Endodermal cell (in vitro differentiated cells): ENCODE measurements at regions not wholly inside any gene's neighbourhood (a gene's known extent, or its start where the extent isn't known, plus 50 kb on each side); places are given as distances from the start of the nearest gene placed in this dataset.
"Not testable (repeated sequence)": the region's sequence is repeated elsewhere in the genome, so short reads cannot be mapped to it uniquely, and the experiment has no call there.

Experiments
- DNase-seq: peaks from one replicate; pipeline ENCODE4 v3.0.0-alpha.2; 2017
- H3K27ac ChIP-seq: 2 replicates; pipeline ENCODE4 v1.5.1; 2013; ENCODE audit warnings: mild to moderate bottlenecking, low read depth, low read length, moderate library complexity
- H3K27me3 ChIP-seq: 2 replicates; pipeline ENCODE4 v1.6.1; 2013; ENCODE audit warnings: mild to moderate bottlenecking, low read length, moderate library complexity; ENCODE audit not compliant: insufficient read depth, control insufficient read depth, poor library complexity, severe bottlenecking
- H3K36me3 ChIP-seq: 2 replicates; pipeline ENCODE4 v1.7.0; 2013; ENCODE audit warnings: mild to moderate bottlenecking, low read length, moderate library complexity; ENCODE audit not compliant: control insufficient read depth, insufficient read depth
- H3K4me1 ChIP-seq: one replicate; pipeline ENCODE4 v1.7.0; 2013; ENCODE audit warnings: low read length; ENCODE audit not compliant: control insufficient read depth, insufficient read depth
- H3K4me3 ChIP-seq: 2 replicates; pipeline ENCODE4 v1.5.1; 2013; ENCODE audit warnings: mild to moderate bottlenecking, low read length, moderate library complexity
- H3K9ac ChIP-seq: 2 replicates; pipeline ENCODE4 v1.6.1; 2013; ENCODE audit warnings: mild to moderate bottlenecking, low read length, moderate library complexity; ENCODE audit not compliant: poor library complexity, severe bottlenecking; ENCODE audit errors: extremely low read depth
- H3K9me3 ChIP-seq: 2 replicates; pipeline ENCODE4 v1.6.1; 2013; ENCODE audit warnings: mild to moderate bottlenecking, low read length, moderate library complexity; ENCODE audit not compliant: control insufficient read depth
- H3K27ac Mint-ChIP-seq: 2 replicates; pipeline ENCODE4 v1.8.0; 2020; ENCODE audit warnings: mixed read lengths
- H3K27me3 Mint-ChIP-seq: 2 replicates; pipeline ENCODE4 v1.8.0; 2021; ENCODE audit warnings: mild to moderate bottlenecking, mixed read lengths; ENCODE audit not compliant: insufficient read depth
- H3K36me3 Mint-ChIP-seq: 2 replicates; pipeline ENCODE4 v1.8.0; 2020; ENCODE audit warnings: low read depth, mixed read lengths
- H3K4me1 Mint-ChIP-seq: 2 replicates; pipeline ENCODE4 v1.8.0; 2020; ENCODE audit warnings: mixed read lengths
- H3K4me3 Mint-ChIP-seq: 2 replicates; pipeline ENCODE4 v1.8.0; 2020; ENCODE audit warnings: mild to moderate bottlenecking, moderate library complexity, mixed read lengths
- H3K9me3 Mint-ChIP-seq: 2 replicates; pipeline ENCODE4 v1.8.0; 2020; ENCODE audit warnings: mild to moderate bottlenecking, mixed read lengths
- CTCF ChIP-seq: fragments of 200-600 bp; sonication (generic); conservative IDR thresholded peaks from 2 replicates; pipeline ENCODE4 v1.5.0; 2021; ENCODE audit warnings: antibody characterized with exemption, mild to moderate bottlenecking
- WGBS, 2 experiments: methylation state at CpG; one replicate each; pipeline versions ENCODE4 v1.1.5 to v1.1.7; 2013; ENCODE audit warnings: missing lambda C conversion rate in 2 of 2, mixed read lengths in 1 of 2; ENCODE audit not compliant: insufficient coverage in 1 of 2, insufficient read length in 1 of 2; 5-methylcytosine and 5-hydroxymethylcytosine counted together

GRCh38 chr7:69114374-69114773, 483.9 kb upstream of the AUTS2 start:
- Mint-ChIP-seq H3K27me3 (no peaks in the 10 kb centered on the region), H3K4me1 (peaks cover 13% of the 10 kb centered on the region), H3K4me3 (no peak overlapping the region), H3K27ac (no peak overlapping the region), H3K9me3 (peaks cover 16% of the 10 kb centered on the region), H3K36me3 (peaks cover 9% of the 10 kb centered on the region)
- 98% methylated on average over 2 of the region's 2 CpGs; no CpG with 5 or more reads in 1 of the 2 experiments for WGBS, 2 experiments
- no peaks in the 10 kb centered on the region for H3K27me3 ChIP-seq
- no peak overlapping the region for H3K4me3 ChIP-seq
- H3K36me3 ChIP-seq = no peaks in the 10 kb centered on the region
- peaks cover 18% of the 10 kb centered on the region for H3K9me3 ChIP-seq
- peaks cover 1% of the 10 kb centered on the region for H3K4me1 ChIP-seq
- no peak overlapping the region for H3K9ac ChIP-seq
- no peak overlapping the region for H3K27ac ChIP-seq
- no peak for DNase-seq
- TF ChIP-seq CTCF = no peak

DNA sequence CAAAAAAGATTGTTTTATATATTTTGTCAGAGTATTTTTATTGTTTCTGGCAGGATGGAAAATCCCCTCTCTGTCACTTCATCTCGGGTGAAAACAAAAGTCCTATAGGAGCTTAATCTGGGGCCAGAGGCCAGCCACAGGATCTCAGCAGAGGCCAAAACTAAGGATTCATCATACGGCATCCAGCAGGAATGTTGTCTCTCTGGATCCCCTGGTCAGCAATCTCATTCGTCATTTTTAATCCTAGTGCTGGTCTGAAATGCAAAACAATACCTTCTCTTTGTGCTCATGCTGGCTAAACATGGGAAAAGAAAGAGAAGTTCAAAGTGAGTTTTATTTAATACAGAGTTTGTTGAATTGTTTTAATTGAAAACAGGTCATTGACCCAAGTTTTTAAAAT, 482.5 kb upstream of the AUTS2 start:
- Mint-ChIP-seq H3K27me3 (no peaks in the 10 kb centered on the region), H3K9me3 (peaks cover 16% of the 10 kb centered on the region), H3K4me3 (no peak overlapping the region), H3K27ac (no peak overlapping the region), H3K4me1 (peaks cover 16% of the 10 kb centered on the region), H3K36me3 (peaks cover 9% of the 10 kb centered on the region)
- H3K27me3 ChIP-seq = no peaks in the 10 kb centered on the region
- peaks cover 3% of the 10 kb centered on the region for H3K4me1 ChIP-seq
- 53 to 90% methylated on average over 2 to 3 of the region's 3 CpGs for WGBS, 2 experiments
- no peak overlapping the region for H3K9ac ChIP-seq
- no peak overlapping the region for H3K27ac ChIP-seq
- H3K4me3 ChIP-seq = no peak overlapping the region
- DNase-seq = no peak
- H3K9me3 ChIP-seq = peaks cover 18% of the 10 kb centered on the region
- no peak for TF ChIP-seq CTCF
- H3K36me3 ChIP-seq = no peaks in the 10 kb centered on the region

- 95 to 100% methylated on average over 1 to 4 of the region's 4 CpGs for WGBS, 2 experiments
- H3K36me3 ChIP-seq, H3K4me3 Mint-ChIP-seq, H3K27me3 ChIP-seq, H3K36me3 Mint-ChIP-seq, H3K27me3 Mint-ChIP-seq, DNase-seq, H3K4me1 ChIP-seq, H3K27ac ChIP-seq, H3K4me3 ChIP-seq, H3K27ac Mint-ChIP-seq, H3K9ac ChIP-seq: not testable (repeated sequence)
- Mint-ChIP-seq H3K4me1 (peaks cover 20% of the 10 kb centered on the region), H3K9me3 (peaks cover 16% of the 10 kb centered on the region)
- H3K9me3 ChIP-seq = peaks cover 18% of the 10 kb centered on the region
Measured at GRCh38 chr7:69116196-69116595, 482.1 kb upstream of the AUTS2 start.

- Mint-ChIP-seq H3K27ac (peak overlapping the region; percentile 36), H3K4me3 (no peak overlapping the region), H3K36me3 (no peaks in the 10 kb centered on the region), H3K4me1 (peaks cover 24% of the 10 kb centered on the region), H3K27me3 (peaks cover 18% of the 10 kb centered on the region), H3K9me3 (no peaks in the 10 kb centered on the region)
- Histone ChIP-seq H3K27ac (no peak overlapping the region), H3K36me3 (no peaks in the 10 kb centered on the region), H3K4me1 (peaks cover 3% of the 10 kb centered on the region), H3K4me3 (no peak overlapping the region), H3K9me3 (no peaks in the 10 kb centered on the region), H3K27me3 (no peaks in the 10 kb centered on the region), H3K9ac (no peak overlapping the region)
- DNase-seq = peak; percentile 72
- 68 to 75% methylated on average over 6 to 7 of the region's 7 CpGs for whole genome bisulfite sequencing, 2 experiments
- no peak for TF ChIP-seq CTCF
Measured at GRCh38 chr7:69122953-69123352, 475.3 kb upstream of the AUTS2 start.
